ENCODE measurements at regions not wholly inside any gene's neighbourhood (a gene's known extent, or its start where the extent isn't known, plus 50 kb on each side); places are given as distances from the start of the nearest gene placed in this dataset.
A peak's percentile ranks its signal among the peaks of the same experiment; 100 is the strongest.
"Not testable (repeated sequence)": the region's sequence is repeated elsewhere in the genome, so short reads cannot be mapped to it uniquely, and the experiment has no call there.

- DNase-seq (ENCODE audit: low read depth), result no peak
These were observed 1208.5 kb downstream of the NSUN3 start for GRCh38 chr3:95271395-95271794.

GRCh38 chr3:95272166-95272565 is 1209.3 kb downstream of the NSUN3 start:
- DNase-seq (ENCODE audit: low read depth), result no peak

- DNase-seq (ENCODE audit: low read depth), result no peak
These were observed 1209.9 kb downstream of the NSUN3 start for GRCh38 chr3:95272781-95273180.

GRCh38 chr3:95277613-95278012 is 1214.8 kb downstream of the NSUN3 start:
- DNase-seq (ENCODE audit: low read depth), result no peak

- peak; percentile 28 for DNase-seq (ENCODE audit: low read depth)
These were observed 1218.0 kb downstream of the NSUN3 start for GRCh38 chr3:95280711-95281352.

GRCh38 chr3:95289295-95289694 is 1226.4 kb downstream of the NSUN3 start:
- DNase-seq (ENCODE audit: low read depth), result peak; percentile 58

- DNase-seq (ENCODE audit: low read depth), result peak; percentile 20
These were observed 1234.7 kb downstream of the NSUN3 start for GRCh38 chr3:95297581-95297980.

GRCh38 chr3:95302044-95302443 is 1239.2 kb downstream of the NSUN3 start:
- DNase-seq (ENCODE audit: low read depth), result peak; percentile 71

- DNase-seq (ENCODE audit: low read depth), result no peak
These were observed 1247.7 kb downstream of the NSUN3 start for GRCh38 chr3:95310560-95310959.

GRCh38 chr3:95311272-95311671 is 1248.4 kb downstream of the NSUN3 start:
- no peak for DNase-seq (ENCODE audit: low read depth)

GRCh38 chr3:95312650-95313049 is 1249.8 kb downstream of the NSUN3 start:
- DNase-seq (ENCODE audit: low read depth), result no peak

- peak; percentile 28 for DNase-seq (ENCODE audit: low read depth)
These were observed 1257.1 kb downstream of the NSUN3 start for GRCh38 chr3:95319921-95320494.

- DNase-seq (ENCODE audit: low read depth), result no peak
These were observed 1264.6 kb downstream of the NSUN3 start for GRCh38 chr3:95327478-95327877.

GRCh38 chr3:95333826-95334225 is 1271.0 kb downstream of the NSUN3 start:
- DNase-seq (ENCODE audit: low read depth), result no peak

- DNase-seq (ENCODE audit: low read depth), result no peak
These were observed 1271.6 kb downstream of the NSUN3 start for GRCh38 chr3:95334461-95334860.

- no peak for DNase-seq (ENCODE audit: low read depth)
These were observed 1272.7 kb downstream of the NSUN3 start for GRCh38 chr3:95335517-95335916.

GRCh38 chr3:95338446-95338845 is 1275.6 kb downstream of the NSUN3 start:
- no peak for DNase-seq (ENCODE audit: low read depth)

- DNase-seq (ENCODE audit: low read depth), result no peak
These were observed 1278.5 kb downstream of the NSUN3 start for GRCh38 chr3:95341314-95341713.

- no peak for DNase-seq (ENCODE audit: low read depth)
These were observed 1280.4 kb downstream of the NSUN3 start for GRCh38 chr3:95343228-95343627.

- no peak for DNase-seq (ENCODE audit: low read depth)
These were observed 1280.9 kb downstream of the NSUN3 start for GRCh38 chr3:95343767-95344166.

GRCh38 chr3:95347936-95348335 is 1285.1 kb downstream of the NSUN3 start:
- DNase-seq (ENCODE audit: low read depth), result not testable (repeated sequence)

- no peak for DNase-seq (ENCODE audit: low read depth)
These were observed 1286.0 kb downstream of the NSUN3 start for GRCh38 chr3:95348879-95349278.

GRCh38 chr3:95350049-95350448 is 1287.2 kb downstream of the NSUN3 start:
- no peak for DNase-seq (ENCODE audit: low read depth)

- DNase-seq (ENCODE audit: low read depth), result no peak
These were observed 1288.3 kb downstream of the NSUN3 start for GRCh38 chr3:95351158-95351557.

Data from HS-5 (cell line).